Activated CD8-positive, alpha-beta memory T cell treated with anti-CD3 and anti-CD28 coated beads, Interleukin-2, amount 50 U/mL, for 48 hours (primary cell): ENCODE measurements at regions not wholly inside any gene's neighbourhood (a gene's known extent, or its start where the extent isn't known, plus 50 kb on each side); places are given as distances from the start of the nearest gene placed in this dataset.

Experiments used
- DNase-seq: peaks from one replicate; pipeline ENCODE4 v3.0.0-alpha.2; 2020

DNA sequence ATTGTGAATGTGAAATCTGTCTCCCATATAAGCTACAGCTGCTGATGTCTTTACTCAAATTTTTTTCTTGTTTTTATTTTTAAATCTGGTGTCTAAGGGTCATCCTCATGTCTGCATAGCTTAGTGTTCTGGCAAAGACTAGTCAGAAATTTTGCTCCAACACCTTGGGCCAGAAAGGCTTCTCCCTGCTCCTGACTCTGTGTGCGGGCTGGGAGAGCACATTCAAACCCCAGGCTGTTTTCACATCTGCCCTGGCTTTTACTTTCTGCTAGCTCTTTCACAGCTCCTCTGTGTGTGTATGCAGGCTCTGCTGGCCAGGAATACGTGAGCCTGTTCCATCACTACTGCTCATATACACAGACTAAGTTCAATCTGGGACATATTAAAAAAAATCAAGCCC lies 102.9 kb upstream of the RIOK3 start:
- DNase-seq = no peak

DNA sequence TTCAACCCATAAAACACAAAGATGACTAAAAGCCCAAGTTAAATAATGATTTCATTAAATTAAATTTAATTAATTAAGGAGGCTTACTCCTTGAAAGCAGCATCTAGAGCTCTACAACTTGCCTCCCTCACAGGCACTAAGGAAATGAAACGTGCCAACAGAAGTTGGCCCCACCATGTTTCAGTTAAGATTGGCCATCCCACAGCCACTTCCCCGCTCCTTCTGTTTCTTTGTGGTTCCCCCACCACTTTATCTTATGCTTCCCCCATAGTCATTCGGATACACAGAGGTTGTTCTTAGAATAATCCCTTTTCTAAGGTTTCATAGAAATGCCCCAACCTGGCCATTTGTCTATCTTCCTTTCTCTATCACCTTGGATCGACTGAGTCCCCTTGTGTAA lies 101.6 kb upstream of the RIOK3 start:
- no peak for DNase-seq

DNA sequence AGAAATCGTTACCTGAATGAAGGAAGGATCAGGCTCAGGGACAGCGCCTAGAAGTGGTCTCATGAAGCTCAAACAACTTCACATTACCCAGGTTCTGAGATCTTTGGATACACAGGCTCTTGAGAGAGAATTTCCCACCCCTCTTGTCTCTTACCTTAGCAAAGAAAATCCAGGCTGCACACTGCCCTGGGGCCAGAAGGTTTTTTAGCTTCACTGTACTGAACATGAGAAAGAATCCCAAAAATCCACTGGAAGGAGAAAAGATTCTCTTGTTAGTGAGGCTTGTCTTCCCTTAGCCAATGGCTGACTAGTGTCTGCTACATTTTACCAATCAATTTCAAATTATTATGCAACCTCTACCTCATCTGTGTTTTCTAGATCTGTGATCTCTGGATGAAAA lies 101.0 kb upstream of the RIOK3 start:
- no peak for DNase-seq

DNA sequence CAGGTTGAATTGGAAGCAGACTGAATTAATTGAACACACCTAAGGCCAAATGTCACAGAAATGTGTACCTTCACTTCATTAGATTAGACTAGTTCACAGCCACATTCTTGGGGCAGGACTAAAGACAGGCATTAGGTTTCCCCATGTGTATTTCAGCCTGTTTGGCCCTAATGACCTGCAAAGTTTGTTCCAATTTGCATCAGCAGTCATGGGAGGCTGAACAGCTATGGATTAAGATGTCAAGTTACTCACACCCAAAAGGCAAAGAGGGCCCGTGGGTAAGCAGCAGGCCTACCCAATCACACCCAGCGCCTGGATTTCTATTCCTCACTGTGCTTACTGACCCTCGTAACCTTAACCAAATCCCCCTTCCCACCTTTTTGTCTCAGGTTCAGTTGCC lies 99.6 kb upstream of the RIOK3 start:
- DNase-seq = no peak

DNA sequence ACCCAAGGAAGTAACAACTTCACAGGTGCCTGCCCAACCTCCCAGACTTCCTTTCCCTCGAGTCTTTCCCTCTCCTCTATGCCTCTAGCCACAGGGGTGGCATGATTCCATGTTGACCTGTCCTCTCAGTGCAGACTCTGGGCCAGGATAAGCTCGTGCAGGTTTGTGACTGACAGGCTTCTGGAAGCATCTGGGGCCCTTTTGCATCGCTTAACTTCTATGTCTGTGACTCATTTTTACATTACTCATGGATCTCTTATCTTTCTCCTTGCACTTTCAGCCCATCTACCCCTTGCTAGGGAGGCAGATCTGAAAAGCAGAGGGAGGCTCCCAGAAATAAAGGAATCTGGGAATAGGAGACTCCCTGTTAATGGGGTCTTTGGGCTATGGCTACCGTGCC lies 98.5 kb upstream of the RIOK3 start:
- no peak for DNase-seq

DNA sequence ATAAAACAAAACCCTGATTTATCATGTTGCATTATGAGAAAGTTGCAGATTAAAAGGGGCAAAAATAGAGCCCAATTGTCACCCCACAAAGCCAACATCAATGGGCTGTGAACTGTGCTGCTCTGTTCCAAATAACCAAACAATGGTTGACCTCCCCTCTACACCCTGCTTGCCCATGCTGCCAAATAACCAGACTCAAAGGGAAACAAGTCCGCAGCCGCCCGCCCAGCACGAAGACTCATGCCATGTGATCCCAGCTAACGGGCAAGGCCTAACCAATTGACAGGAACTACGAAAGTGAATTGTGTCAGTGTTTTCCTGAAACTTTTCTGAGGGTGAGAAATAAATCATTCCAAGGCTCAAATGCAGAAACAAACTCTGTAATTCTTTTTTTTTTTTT lies 97.9 kb upstream of the RIOK3 start:
- DNase-seq = no peak

DNA sequence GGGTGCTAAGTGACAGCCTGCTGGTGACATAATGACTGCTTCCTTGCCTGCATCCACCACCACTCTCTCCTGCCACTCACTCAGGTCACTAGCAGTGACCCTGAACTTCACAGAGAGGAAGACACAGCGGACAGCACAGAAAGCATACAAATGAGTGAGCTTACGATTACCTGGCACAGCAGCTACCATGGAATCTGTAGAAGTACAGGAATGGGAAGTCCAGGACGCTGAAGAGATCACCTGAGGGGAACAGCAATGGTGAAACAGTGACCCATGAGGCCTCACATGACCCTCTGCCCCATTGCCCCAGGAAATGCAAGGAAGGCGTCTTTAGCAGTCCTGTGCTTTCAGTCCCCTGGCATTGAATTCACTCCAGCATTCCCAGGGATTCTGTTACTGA lies 96.7 kb upstream of the RIOK3 start:
- no peak for DNase-seq

DNA sequence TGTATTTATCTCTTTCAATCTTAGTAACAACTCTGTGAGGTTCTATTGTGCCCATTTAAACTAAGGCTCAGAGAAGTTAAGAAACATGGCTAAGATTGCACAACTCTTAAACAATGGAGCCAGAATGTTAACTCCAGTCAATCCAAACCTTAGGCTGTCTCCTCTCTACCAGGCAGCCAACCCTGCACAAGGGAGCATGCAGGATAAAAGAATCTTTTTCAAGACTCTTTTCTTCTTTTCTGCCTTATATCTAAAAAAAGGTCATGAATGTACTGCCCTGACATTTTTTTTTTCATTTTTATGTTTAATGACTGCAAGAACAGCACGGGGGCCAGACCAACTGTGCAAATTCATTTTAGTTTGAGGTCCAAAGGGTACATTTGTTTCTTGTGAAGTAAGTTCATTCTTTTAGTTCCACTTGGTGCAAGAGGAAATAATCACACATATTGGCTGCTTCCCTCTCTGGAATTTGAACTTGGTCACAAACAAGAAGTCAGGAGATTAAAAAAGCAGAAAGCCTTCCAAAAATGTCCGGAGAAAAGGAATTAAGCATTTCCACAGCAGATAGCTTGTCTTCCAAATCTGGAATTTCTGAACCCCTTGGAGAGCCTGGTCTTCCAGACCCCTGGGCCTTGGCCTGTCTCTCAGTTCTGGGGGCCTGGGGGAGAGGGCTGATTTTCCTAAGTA lies 96.0 kb upstream of the RIOK3 start:
- DNase-seq = no peak

DNA sequence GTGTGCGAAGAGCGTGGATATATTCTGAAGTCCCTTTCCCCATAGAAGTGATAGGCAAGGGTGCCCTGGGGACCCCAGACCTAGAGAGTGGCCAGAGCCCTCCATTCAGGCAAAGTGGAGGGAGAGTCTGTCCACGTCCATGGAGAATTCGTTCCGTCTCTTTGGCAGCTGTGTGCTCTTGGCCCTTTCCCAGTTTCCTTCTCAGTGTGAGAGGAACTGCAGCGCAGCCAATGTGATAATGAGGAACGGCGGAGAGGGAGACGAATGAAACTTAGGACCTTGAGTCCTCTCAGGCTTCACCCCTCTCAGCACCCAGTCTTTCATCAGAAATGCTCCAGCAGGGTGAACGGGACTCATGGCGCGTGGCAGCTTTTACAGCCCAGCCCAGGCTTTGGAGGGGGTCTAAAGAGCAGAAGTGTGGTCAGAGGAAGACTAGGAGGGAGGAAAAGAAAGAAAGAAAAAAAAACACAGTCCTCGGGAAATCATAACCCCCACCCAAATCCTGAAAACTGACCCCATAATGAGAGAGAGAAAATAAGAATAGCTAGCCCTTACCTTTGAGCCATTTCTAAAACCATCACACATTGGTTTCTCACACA lies 95.0 kb upstream of the RIOK3 start:
- DNase-seq = no peak

DNA sequence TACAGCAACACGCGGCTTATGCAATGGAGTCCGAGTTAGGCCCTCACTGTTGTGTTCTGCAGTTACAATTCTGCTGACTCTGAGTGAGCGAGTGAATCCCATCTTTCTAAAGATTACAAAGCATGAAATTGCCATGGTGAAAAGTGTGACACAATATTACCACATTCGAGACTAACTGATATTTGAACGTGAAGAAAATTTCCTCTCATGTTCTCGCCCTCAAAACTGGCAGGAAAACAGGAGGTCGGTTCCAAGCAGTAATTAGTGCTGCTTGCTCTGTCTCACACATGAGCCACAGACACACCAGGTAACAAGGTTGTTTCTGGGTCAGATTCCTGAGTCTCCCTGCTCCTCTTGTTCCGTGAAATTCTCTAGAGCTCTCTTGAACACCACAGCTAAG lies 93.7 kb upstream of the RIOK3 start:
- no peak for DNase-seq

DNA sequence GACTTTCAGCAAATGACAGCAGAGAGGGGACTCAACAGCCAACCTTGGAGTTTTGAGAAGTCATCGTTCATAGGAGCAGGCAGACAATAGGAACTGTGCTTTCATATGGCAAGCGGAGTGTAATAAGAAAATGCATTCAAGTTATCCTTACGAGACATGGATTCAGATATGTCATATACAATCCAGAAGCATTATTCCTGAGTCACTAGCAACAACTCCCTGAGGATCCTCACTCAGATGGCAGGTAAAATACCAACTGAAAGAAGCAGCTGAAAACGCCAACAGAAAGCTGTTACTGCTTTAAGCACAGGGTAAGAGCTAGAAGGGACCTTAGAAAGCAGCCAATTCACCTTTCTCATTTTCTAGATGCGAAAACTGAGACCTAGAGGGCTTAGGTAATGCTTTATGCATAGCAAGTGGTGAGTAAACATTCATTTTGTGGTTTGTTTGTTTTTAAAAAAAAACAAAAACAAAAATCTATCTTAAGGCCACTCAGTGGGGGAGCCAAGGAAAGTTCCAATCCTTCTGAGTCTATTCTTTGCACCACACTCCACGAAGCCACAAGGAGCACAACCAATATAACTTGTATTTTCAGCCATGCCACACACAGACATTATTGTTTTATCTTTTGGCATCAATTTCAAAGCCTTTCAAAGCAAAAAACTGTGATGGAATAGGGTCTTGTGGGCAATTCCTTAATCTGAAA lies 89.1 kb upstream of the RIOK3 start:
- no peak for DNase-seq

DNA sequence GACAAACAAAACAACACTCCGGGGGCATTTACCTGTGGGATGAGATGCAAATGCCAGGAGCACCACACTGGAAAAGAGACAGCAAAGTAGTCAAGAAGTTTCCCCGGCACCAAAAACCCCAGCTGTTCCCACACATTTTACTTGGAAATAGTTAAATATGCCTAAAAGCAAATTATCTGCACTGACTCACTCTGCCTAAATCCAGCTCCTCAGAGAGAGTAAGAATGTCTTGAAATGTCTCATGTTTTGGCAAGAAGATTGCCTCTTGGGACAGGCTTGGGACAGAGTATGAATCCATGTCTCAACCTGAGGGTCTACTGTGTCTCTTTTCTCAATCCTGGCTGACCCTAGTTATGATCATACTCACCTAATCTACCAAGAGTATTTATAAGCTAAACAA lies 87.5 kb upstream of the RIOK3 start:
- no peak for DNase-seq

DNA sequence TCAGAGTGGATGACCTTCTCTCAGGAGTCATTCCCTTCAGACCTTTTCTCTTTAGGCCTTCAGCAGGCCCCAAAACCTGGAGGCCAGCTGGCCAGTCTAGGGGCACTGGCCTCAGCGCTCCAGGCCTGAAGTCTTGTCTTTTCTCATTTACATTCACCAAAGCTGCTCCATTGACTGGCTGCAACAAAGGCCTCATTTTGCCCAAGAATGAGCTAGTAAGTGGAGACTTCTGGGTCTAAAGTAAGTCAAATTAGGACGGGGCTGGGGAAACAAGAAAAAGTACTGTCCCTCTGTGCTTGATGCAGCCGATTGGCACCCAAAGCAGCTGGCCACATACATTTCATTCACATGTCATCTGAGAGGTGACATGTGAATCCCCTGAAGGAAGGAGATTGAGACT lies 83.8 kb upstream of the RIOK3 start:
- no peak for DNase-seq

DNA sequence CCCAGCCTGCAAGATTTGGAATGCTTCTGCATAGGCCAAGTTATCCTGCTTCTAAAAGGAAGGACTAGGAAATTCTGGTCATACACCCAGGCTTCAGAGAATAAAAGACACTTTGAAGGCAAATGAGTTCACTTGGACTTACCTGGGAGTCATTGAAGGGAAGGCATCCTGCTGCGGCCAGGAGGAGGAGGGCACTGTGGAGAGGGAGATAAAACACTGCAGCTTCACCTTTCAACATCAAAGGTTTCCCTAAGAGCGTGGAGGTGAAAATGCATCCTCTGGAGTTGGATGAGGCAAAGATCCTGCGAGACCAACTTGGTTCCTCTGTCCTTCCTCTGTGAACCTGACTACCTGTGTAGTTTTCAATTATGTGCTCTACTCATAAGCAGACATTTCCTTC lies 79.5 kb upstream of the RIOK3 start:
- DNase-seq = no peak

DNA sequence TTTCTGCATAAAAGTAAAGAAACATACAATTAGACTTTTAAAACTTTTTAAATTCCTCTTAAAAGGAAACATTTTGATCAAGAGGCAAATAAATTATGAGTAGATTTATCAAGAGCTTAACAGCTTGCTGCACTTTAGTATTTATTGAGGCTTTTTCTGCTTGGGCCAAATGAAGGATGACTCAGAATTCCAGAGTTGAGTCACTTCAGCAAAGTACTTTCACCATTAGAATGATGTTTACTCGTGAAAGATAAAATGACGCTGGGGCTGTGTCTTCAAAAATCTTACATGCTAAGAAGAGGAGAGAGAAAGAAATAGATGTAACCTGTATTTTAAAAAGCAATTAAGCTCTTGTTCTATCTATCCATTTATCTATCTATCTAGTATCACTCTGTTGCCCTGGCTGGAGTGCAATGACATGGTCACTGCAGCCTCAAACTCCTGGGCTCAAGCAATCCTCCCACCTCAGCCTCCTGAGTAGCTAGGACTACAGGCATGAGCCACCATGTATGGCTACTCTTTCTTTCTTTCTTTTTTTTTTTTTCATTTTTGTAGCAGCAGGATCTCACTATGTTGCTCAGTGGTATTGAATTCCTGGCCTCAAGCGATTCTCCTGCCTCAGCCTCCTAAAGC lies 75.3 kb upstream of the RIOK3 start:
- DNase-seq = no peak

DNA sequence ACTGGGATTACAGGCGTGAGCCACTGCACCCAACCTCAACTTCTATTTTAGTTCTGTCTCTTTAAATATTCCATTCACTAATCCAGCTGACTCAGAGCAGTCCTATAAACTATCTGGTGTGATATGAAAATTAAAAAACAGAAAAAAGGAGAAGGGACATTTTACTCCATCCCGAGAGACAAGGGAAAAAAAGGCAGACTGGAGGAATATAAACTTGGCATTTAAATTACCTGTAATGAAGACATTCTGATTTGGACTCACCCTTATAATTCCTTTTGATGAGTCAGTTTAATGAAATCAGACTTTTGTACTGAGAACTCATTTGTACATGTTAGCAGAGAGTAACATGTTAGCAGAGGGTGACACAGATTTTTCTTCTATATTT lies 74.8 kb upstream of the RIOK3 start:
- DNase-seq = no peak

DNA sequence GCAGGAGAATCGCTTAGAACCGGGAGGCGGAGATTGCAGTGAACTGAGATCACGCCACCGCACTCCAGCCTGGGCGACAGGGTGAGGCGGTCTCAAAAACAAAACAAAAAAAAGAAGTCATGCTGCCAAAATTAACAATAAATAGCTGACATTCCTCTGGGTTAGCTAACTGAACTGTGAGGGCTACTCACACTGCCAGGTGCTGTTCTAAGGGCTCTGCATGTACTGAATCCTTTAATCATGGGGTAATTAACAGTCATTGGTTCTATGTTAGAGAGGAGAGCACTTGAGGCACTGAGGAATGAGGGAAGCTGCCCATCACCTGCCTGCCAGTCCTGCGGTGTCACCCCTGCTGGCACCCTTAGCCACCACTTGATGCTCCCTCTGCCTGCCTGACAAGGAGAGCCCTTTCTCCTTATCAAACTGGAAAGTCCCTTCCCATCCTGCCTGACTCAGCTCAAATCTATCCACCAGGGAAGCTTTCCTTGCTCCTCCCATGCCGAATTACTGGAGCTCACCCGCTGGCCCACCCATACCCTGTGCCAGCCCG lies 73.0 kb upstream of the RIOK3 start:
- no peak for DNase-seq

DNA sequence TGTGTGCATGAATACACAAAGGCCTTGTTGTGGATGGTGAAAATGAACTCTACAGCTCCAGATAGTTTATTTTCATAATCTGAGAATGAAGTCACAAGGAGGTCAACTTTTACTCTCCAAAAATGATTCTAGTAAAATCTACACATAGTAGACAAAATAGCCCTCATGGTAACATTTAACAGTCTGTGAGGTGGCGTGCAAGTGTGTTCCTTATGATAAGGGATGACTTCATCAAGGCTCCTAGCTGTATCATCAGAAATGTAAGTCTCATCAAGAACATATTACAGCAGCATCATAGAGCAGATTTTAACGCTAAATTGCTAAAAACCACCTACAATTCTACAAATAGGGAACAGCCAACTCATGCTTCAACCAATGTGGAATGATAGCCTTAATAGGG lies 72.3 kb upstream of the RIOK3 start:
- DNase-seq = no peak

DNA sequence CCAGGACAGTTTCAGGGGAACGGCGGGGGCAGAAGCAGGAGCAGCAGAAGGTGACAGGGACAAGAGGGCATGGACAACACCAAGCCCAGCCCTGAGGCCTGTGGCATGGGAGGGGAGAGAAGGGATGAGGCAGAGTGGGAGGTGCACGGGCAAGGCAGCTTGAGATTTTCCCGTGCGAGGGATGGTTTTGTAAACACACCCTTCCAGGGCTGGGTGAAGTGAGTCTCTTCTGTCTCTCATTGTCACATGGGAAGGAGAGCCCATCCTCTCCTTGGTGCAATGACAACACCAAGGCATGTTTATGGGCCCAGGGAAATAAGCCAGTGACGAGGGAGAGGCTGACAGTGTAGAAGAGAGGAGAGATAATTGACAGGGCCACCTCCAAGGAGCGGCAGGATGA lies 69.6 kb upstream of the RIOK3 start:
- DNase-seq = no peak

DNA sequence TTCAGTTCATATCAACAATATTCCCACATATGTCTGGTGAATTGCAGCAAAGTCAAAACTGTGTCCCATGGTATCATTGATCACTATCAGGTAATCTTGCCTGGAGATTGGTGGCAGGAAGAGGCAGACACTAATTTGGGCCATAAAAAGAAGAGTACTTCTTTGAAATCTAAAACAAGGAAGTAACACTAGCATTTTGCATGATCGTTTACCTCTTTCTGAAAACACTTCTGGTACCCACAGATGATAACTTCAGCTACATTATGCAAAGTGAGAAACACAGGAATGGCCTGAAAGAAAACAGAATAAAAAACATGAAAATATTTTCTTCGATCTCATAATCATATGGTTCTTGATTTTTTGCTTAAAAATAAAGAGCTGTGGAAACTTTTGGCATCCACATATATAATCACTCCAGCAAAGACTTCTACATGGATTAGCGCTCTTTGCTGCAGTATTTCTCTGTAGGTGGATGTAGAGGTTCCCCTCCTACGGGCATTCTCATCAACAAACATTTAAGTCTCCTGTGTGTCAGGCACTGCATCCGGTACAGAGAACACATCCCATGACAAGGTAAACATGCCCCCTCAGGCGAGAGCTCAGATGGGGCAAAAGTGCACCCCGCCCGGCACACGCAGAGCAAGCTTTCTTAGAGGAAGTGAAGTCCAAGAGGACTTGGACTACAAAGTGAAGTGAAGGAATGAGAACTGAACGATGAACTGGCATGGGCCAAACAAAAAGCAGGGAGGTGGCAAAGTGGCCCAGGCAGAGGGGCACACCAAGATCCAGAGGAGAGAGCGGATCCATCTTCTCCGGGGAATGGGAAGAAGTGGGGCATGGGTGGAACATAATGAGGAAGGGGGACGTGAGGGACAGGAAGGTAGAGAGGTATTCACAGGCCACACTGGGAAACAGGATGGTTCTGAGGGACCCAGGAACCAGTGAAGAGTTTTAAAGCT lies 68.0 kb upstream of the RIOK3 start:
- DNase-seq = no peak

DNA sequence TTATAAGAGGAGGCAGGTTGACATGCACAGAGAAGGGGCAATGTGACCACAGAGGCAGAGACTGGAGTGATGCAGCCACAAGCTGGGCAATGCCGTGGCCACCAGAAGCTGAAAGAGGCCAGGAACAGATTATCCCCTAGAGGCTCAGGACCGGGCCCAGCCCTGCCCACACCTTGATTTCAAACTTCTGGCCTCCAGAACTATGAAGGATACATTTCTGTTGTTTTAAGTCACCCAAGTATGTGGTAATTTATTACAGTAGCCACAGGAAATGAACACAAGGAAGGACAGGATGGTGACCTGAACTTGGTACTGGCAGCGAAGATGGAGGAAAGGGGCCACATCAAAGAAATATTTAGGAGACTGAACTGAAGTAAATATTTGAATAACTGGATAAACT lies 66.8 kb upstream of the RIOK3 start:
- DNase-seq = no peak

DNA sequence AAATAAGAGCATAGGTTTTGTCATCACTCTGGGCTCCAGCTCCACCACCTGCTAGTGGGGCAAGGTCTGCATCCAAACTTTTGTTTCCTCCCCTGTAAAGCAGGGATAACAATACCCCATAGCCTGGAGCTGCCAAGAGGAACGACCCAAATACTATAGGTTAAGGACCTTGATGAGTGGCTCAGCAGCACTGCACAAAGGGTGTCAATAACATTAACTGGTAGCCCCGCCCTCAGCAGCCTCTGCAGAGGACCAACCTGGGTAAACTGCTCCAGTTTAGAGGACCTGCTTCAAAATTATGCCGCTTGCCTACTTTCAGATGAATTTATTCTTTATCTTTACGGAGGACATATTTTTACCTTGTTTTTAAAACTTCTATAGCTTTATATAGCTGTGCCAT lies 65.8 kb upstream of the RIOK3 start:
- no peak for DNase-seq

DNA sequence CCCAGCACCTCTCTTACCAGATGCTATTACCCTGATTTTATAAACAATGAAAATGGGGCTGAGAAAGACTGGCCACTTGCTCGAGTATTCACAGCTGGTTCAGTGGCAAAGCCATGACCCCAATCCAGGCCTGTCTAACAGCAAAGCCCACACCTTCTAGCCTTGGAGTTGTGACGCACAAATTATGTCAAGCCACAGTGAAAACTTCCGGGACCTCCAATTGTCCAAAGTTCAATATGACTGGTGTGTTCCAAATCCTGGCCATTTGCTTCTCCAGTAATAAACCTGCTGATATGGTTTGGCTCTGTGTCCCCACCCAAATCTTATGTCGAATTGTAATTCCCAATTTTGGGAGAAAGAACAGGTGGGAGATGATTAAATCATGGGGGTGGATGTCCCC lies 64.7 kb upstream of the RIOK3 start:
- no peak for DNase-seq
